A673 (cell line): ENCODE measurements at regions not wholly inside any gene's neighbourhood (a gene's known extent, or its start where the extent isn't known, plus 50 kb on each side); places are given as distances from the start of the nearest gene placed in this dataset.

Experiments used
- BruUV-seq: library from RNA; stranded (reverse); fragments of 400-500 nt; replicated peaks from 2 replicates; lab custom pipeline; 2021; lab: Mats Ljungman, UMichigan
- CTCF ChIA-PET: fragments of 300-600 bp; sonication (Branson Sonifier 250); formaldehyde crosslinking; loops from one replicate; lab custom pipeline; 2022; ENCODE audit warnings: antibody characterized with exemption; lab: Charles Lee
- POLR2A ChIA-PET: fragments of 300-600 bp; sonication (Branson Sonifier 250); formaldehyde crosslinking; loops from one replicate; lab custom pipeline; 2022; ENCODE audit warnings: antibody characterized with exemption; ENCODE audit not compliant: low non-redundant PET; lab: Charles Lee
- DNase-seq: peaks from one replicate; pipeline ENCODE4 v3.0.0-alpha.2; 2015; ENCODE audit warnings: low spot score
- H3K27ac ChIP-seq: fragments of 200-600 bp; sonication (generic); 2 replicates; pipeline ENCODE4 v1.5.1; 2016; ENCODE audit warnings: mixed run types, low read depth, mild to moderate bottlenecking, mixed read lengths, antibody characterized with exemption, low read length; ENCODE audit not compliant: poor library complexity, severe bottlenecking
- H3K27me3 ChIP-seq: fragments of 200-600 bp; sonication (generic); replicated peaks from 2 replicates; pipeline ENCODE4 v1.6.1; 2017; ENCODE audit warnings: mixed run types, low read depth, mild to moderate bottlenecking, mixed read lengths, antibody characterized with exemption, low read length; ENCODE audit not compliant: insufficient read depth, poor library complexity
- H3K36me3 ChIP-seq: fragments of 200-600 bp; sonication (generic); 2 replicates; pipeline ENCODE4 v1.6.1; 2016; ENCODE audit warnings: mixed run types, mild to moderate bottlenecking, mixed read lengths, antibody characterized with exemption, low read length; ENCODE audit not compliant: insufficient read depth, poor library complexity, severe bottlenecking
- H3K4me1 ChIP-seq: fragments of 200-600 bp; sonication (generic); 2 replicates; pipeline ENCODE4 v1.6.1; 2017; ENCODE audit warnings: mixed run types, mild to moderate bottlenecking, mixed read lengths, antibody characterized with exemption, low read length; ENCODE audit not compliant: insufficient read depth, poor library complexity, severe bottlenecking
- H3K4me3 ChIP-seq: fragments of 200-600 bp; sonication (generic); 2 replicates; pipeline ENCODE4 v1.5.1; 2016; ENCODE audit warnings: low read depth, mixed run types, mild to moderate bottlenecking, mixed read lengths, low read length; ENCODE audit not compliant: poor library complexity, severe bottlenecking
- H3K9me3 ChIP-seq: fragments of 200-600 bp; sonication (generic); 2 replicates; pipeline ENCODE4 v1.6.1; 2016; ENCODE audit warnings: mixed run types, low read depth, mild to moderate bottlenecking, mixed read lengths, antibody characterized with exemption, low read length; ENCODE audit not compliant: poor library complexity, severe bottlenecking
- CTCF ChIP-seq: fragments of 300-800, 200-600 bp; sonication (generic); conservative IDR thresholded peaks from 2 replicates; pipeline ENCODE4 v1.5.1; 2017; ENCODE audit warnings: low read depth, mild to moderate bottlenecking, antibody characterized with exemption, low read length, moderate library complexity, mixed read lengths
- EZH2 ChIP-seq: fragments of 200-600 bp; sonication (generic); IDR thresholded peaks from 2 replicates; pipeline ENCODE4 v1.6.1; 2017; ENCODE audit warnings: borderline replicate concordance, low read depth, mild to moderate bottlenecking, mixed read lengths, antibody characterized with exemption, low read length; ENCODE audit not compliant: poor library complexity, severe bottlenecking
- intact Hi-C: fragments of 100-400 bp; cut with micrococcal nuclease; formaldehyde crosslinking; loops from one replicate; pipeline ENCODE4 v1.10.0; 2022; ENCODE audit not compliant: unreplicated experiment

GRCh38 chr3:89948008-89948407, 840.6 kb downstream of the EPHA3 start:
- CTCF ChIA-PET, result no interaction called here
- intact Hi-C loops, result no loop called here
- TF ChIP-seq EZH2 (no peak), CTCF (no peak)

GRCh38 chr3:89950772-89951171, 843.4 kb downstream of the EPHA3 start:
- no TSS peak for BruUV-seq
- no peak for DNase-seq
- TF ChIP-seq CTCF (no peak), EZH2 (no peak)
- no peaks in the 10 kb centered on the region for H3K4me1 ChIP-seq
- H3K4me3 ChIP-seq, result no peak overlapping the region
- POLR2A ChIA-PET, result no interaction called here
- no peak overlapping the region for H3K27ac ChIP-seq
- H3K36me3 ChIP-seq, result no peaks in the 10 kb centered on the region
- H3K27me3 ChIP-seq, result no peaks in the 10 kb centered on the region
- CTCF ChIA-PET, result no interaction called here
- intact Hi-C loops, result no loop called here
- H3K9me3 ChIP-seq, result no peaks in the 10 kb centered on the region

More at GRCh38 chr3:89948008-89948407, 840.6 kb downstream of the EPHA3 start:
- DNase-seq, result no peak
- Histone ChIP-seq H3K4me1 (no peaks in the 10 kb centered on the region), H3K36me3 (no peaks in the 10 kb centered on the region), H3K9me3 (no peaks in the 10 kb centered on the region), H3K4me3 (no peak overlapping the region), H3K27me3 (no peaks in the 10 kb centered on the region), H3K27ac (no peak overlapping the region)
- POLR2A ChIA-PET, result no interaction called here
- BruUV-seq, result no TSS peak

GRCh38 chr3:89954137-89954536, 846.7 kb downstream of the EPHA3 start:
- H3K9me3 ChIP-seq, result no peaks in the 10 kb centered on the region
- no peak overlapping the region for H3K27ac ChIP-seq
- BruUV-seq, result no TSS peak
- intact Hi-C loops, result no loop called here
- DNase-seq, result no peak
- ChIA-PET POLR2A (no interaction called here), CTCF (no interaction called here)
- no peaks in the 10 kb centered on the region for H3K4me1 ChIP-seq
- no peak overlapping the region for H3K4me3 ChIP-seq
- H3K36me3 ChIP-seq, result no peaks in the 10 kb centered on the region
- no peaks in the 10 kb centered on the region for H3K27me3 ChIP-seq
- no peak for TF ChIP-seq CTCF
- no peak for TF ChIP-seq EZH2
